ENCODE measurements at regions not wholly inside any gene's neighbourhood (a gene's known extent, or its start where the extent isn't known, plus 50 kb on each side); places are given as distances from the start of the nearest gene placed in this dataset.

DNA sequence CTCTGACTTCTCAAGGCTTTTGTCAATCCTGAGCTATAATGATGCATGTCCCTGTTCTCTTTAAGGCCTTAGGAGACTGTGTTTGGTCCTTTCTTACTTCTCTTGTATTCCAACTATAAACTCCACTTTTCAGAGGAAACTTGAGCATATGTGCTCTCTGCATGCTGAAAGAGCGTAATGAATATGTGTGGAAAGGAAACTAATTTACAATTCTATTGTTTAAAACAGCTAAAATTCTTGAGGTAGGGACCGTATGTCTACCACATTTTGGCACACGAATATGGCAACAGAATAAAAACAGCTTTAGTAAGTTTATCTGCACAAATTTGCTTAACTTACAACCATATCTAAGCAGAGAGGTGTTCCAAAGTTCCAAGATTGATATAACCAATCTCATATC lies 242.0 kb upstream of the DCBLD2 start:
- Histone ChIP-seq H3K9ac (ENCODE audit: low read length) (no peak overlapping the region), H3K4me1 (ENCODE audit: low read length) (no peaks in the 10 kb centered on the region), H3K27me3 (replicated peaks; ENCODE audit: insufficient read depth, low read length) (no peaks in the 10 kb centered on the region), H3K4me2 (ENCODE audit: low read depth, low read length) (no peak overlapping the region), H2AFZ (ENCODE audit: low read length) (no peak overlapping the region), H3K79me2 (ENCODE audit: low read length) (no peaks in the 10 kb centered on the region), H4K20me1 (ENCODE audit: insufficient read depth, low read length) (no peaks in the 10 kb centered on the region), H3F3A (ENCODE audit: insufficient read depth, low read length) (no peaks in the 10 kb centered on the region), H3K9me3 (replicated peaks; ENCODE audit: insufficient read depth, low read length) (no peaks in the 10 kb centered on the region), H3K27ac (ENCODE audit: low read length) (no peak overlapping the region), H3K9me2 (replicated peaks; ENCODE audit: insufficient read depth, low read length) (no peaks in the 10 kb centered on the region), H3K4me3 (ENCODE audit: low read length) (no peak overlapping the region), H3K36me3 (replicated peaks; ENCODE audit: insufficient read depth, low read length) (no peaks in the 10 kb centered on the region)
- TF ChIP-seq, protein P1, sequence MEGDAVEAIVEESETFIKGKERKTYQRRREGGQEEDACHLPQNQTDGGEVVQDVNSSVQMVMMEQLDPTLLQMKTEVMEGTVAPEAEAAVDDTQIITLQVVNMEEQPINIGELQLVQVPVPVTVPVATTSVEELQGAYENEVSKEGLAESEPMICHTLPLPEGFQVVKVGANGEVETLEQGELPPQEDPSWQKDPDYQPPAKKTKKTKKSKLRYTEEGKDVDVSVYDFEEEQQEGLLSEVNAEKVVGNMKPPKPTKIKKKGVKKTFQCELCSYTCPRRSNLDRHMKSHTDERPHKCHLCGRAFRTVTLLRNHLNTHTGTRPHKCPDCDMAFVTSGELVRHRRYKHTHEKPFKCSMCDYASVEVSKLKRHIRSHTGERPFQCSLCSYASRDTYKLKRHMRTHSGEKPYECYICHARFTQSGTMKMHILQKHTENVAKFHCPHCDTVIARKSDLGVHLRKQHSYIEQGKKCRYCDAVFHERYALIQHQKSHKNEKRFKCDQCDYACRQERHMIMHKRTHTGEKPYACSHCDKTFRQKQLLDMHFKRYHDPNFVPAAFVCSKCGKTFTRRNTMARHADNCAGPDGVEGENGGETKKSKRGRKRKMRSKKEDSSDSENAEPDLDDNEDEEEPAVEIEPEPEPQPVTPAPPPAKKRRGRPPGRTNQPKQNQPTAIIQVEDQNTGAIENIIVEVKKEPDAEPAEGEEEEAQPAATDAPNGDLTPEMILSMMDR (IDR thresholded peaks at IDR 0.05; ENCODE audit: low read length) = no peak
- TF ChIP-seq EZH2 (optimal IDR thresholded peaks at IDR 0.05; ENCODE audit: low read depth, low read length) (no peak), EZH2phosphoT487 (IDR thresholded peaks at IDR 0.05; ENCODE audit: low read length) (no peak)
- no peak for DNase-seq

DNA sequence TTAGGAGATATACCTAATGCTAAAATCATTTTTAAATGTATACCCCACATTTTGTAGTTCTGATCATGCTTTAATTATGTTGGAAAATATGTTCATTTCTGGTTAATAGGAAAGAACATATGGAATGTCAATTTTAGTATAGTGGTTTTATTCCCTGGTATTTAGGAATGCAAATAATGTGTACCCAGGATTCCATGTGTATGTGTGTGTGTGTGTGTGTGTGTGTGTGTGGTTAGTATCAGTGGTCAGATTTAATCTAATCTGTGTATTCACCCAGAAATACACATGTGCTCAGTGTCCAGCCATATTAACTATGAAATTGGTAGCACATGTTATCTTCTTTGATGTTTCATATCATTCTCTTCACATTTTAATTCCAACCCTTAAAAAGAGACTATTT lies 233.5 kb upstream of the DCBLD2 start:
- Histone ChIP-seq H3K4me3 (ENCODE audit: low read length) (no peak overlapping the region), H3K9me2 (replicated peaks; ENCODE audit: insufficient read depth, low read length) (no peaks in the 10 kb centered on the region)

GRCh38 chr3:99131876-99132275 lies 230.4 kb upstream of the DCBLD2 start:
- Histone ChIP-seq H3K4me1 (ENCODE audit: low read length) (no peaks in the 10 kb centered on the region), H3K9me3 (replicated peaks; ENCODE audit: insufficient read depth, low read length) (no peaks in the 10 kb centered on the region), H2AFZ (ENCODE audit: low read length) (no peak overlapping the region), H3K4me3 (ENCODE audit: low read length) (no peak overlapping the region), H4K20me1 (ENCODE audit: insufficient read depth, low read length) (no peaks in the 10 kb centered on the region), H3K9me2 (replicated peaks; ENCODE audit: insufficient read depth, low read length) (no peaks in the 10 kb centered on the region), H3K9ac (ENCODE audit: low read length) (no peak overlapping the region), H3F3A (ENCODE audit: insufficient read depth, low read length) (no peaks in the 10 kb centered on the region), H3K27me3 (replicated peaks; ENCODE audit: insufficient read depth, low read length) (no peaks in the 10 kb centered on the region), H3K4me2 (ENCODE audit: low read depth, low read length) (no peak overlapping the region), H3K79me2 (ENCODE audit: low read length) (no peaks in the 10 kb centered on the region), H3K27ac (ENCODE audit: low read length) (no peak overlapping the region), H3K36me3 (replicated peaks; ENCODE audit: insufficient read depth, low read length) (no peaks in the 10 kb centered on the region)
- TF ChIP-seq, protein P1 (IDR thresholded peaks at IDR 0.05; ENCODE audit: low read length) = no peak
- no peak for TF ChIP-seq EZH2 (optimal IDR thresholded peaks at IDR 0.05; ENCODE audit: low read depth, low read length)
- no peak for TF ChIP-seq EZH2phosphoT487 (IDR thresholded peaks at IDR 0.05; ENCODE audit: low read length)
- DNase-seq = no peak

More for the DNA sequence above, 233.5 kb upstream of the DCBLD2 start:
- Histone ChIP-seq H2AFZ (ENCODE audit: low read length) (no peak overlapping the region), H3K4me2 (ENCODE audit: low read depth, low read length) (no peak overlapping the region), H3K79me2 (ENCODE audit: low read length) (no peaks in the 10 kb centered on the region), H4K20me1 (ENCODE audit: insufficient read depth, low read length) (no peaks in the 10 kb centered on the region), H3F3A (ENCODE audit: insufficient read depth, low read length) (no peaks in the 10 kb centered on the region), H3K36me3 (replicated peaks; ENCODE audit: insufficient read depth, low read length) (no peaks in the 10 kb centered on the region), H3K4me1 (ENCODE audit: low read length) (no peaks in the 10 kb centered on the region), H3K9me3 (replicated peaks; ENCODE audit: insufficient read depth, low read length) (no peaks in the 10 kb centered on the region), H3K9ac (ENCODE audit: low read length) (no peak overlapping the region), H3K27ac (ENCODE audit: low read length) (no peak overlapping the region), H3K27me3 (replicated peaks; ENCODE audit: insufficient read depth, low read length) (no peaks in the 10 kb centered on the region)
- DNase-seq = no peak
- TF ChIP-seq, protein P1 (IDR thresholded peaks at IDR 0.05; ENCODE audit: low read length) = no peak
- TF ChIP-seq EZH2phosphoT487 (IDR thresholded peaks at IDR 0.05; ENCODE audit: low read length) (no peak), EZH2 (optimal IDR thresholded peaks at IDR 0.05; ENCODE audit: low read depth, low read length) (no peak)
